HFFc6 (cell line): ENCODE measurements at regions not wholly inside any gene's neighbourhood (a gene's known extent, or its start where the extent isn't known, plus 50 kb on each side); places are given as distances from the start of the nearest gene placed in this dataset.

Experiments used
- DNase-seq: peaks from one replicate; pipeline ENCODE4 v3.0.0-alpha.2; 2018
- H3K27ac Mint-ChIP-seq: 2 replicates; pipeline ENCODE4 v1.8.0; 2020; ENCODE audit warnings: mild to moderate bottlenecking, mixed read lengths
- H3K27me3 Mint-ChIP-seq: 2 replicates; pipeline ENCODE4 v1.8.0; 2021; ENCODE audit warnings: mild to moderate bottlenecking, moderate library complexity, mixed read lengths; ENCODE audit not compliant: insufficient read depth
- H3K36me3 Mint-ChIP-seq: 2 replicates; pipeline ENCODE4 v1.8.0; 2021; ENCODE audit warnings: low read depth, mixed read lengths
- H3K4me1 Mint-ChIP-seq: 2 replicates; pipeline ENCODE4 v1.8.0; 2020; ENCODE audit warnings: low read depth, mixed read lengths
- H3K4me3 Mint-ChIP-seq: 2 replicates; pipeline ENCODE4 v1.8.0; 2020; ENCODE audit warnings: mild to moderate bottlenecking, moderate library complexity, mixed read lengths
- H3K9me3 Mint-ChIP-seq: 2 replicates; pipeline ENCODE4 v1.8.0; 2020; ENCODE audit warnings: mild to moderate bottlenecking, mixed read lengths
- CTCF ChIP-seq: fragments of 200-600 bp; sonication (generic); IDR thresholded peaks from 2 replicates; pipeline ENCODE4 v1.5.0; 2021; ENCODE audit warnings: antibody characterized with exemption, mild to moderate bottlenecking

DNA sequence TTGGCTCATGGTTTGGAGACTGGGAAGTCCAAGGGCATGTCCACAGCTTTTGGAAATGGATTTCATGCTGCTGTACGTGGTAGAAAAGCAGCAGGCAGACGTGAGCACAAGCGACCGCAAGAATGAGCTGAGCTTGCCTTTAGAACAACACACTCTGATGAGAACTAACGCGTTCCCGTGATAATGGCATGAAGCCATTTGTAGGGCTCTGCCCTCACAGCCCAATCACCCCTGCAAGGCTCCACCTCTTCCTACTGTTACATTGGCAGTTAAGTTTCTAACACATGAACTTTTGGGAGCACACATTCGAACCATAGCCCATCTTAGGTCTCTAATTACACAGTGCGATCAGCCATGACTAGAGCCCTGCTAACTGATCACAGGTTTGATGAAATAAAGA is 107.5 kb upstream of the TMEM170B start:
- H3K4me1 Mint-ChIP-seq, result peaks cover 99% of the 10 kb centered on the region
- no peaks in the 10 kb centered on the region for H3K27me3 Mint-ChIP-seq
- TF ChIP-seq CTCF, result no peak
- H3K4me3 Mint-ChIP-seq, result no peak overlapping the region
- no peak for DNase-seq
- no peaks in the 10 kb centered on the region for H3K36me3 Mint-ChIP-seq
- H3K9me3 Mint-ChIP-seq, result no peaks in the 10 kb centered on the region
- H3K27ac Mint-ChIP-seq, result no peak overlapping the region

- peak overlapping the region; percentile 44 for H3K27ac Mint-ChIP-seq
- peak overlapping the region; percentile 22; the same call in 1 of the 2 replicates for H3K4me3 Mint-ChIP-seq
- TF ChIP-seq CTCF, result no peak
- H3K4me1 Mint-ChIP-seq, result peaks cover 96% of the 10 kb centered on the region
- H3K27me3 Mint-ChIP-seq, result no peaks in the 10 kb centered on the region
- H3K9me3 Mint-ChIP-seq, result no peaks in the 10 kb centered on the region
- no peaks in the 10 kb centered on the region for H3K36me3 Mint-ChIP-seq
- no peak for DNase-seq
Measured at GRCh38 chr6:11429577-11429976, 108.0 kb upstream of the TMEM170B start.

GRCh38 chr6:11428895-11429294 is 108.7 kb upstream of the TMEM170B start:
- H3K9me3 Mint-ChIP-seq, result no peaks in the 10 kb centered on the region
- H3K27ac Mint-ChIP-seq, result peak overlapping the region; percentile 72
- H3K27me3 Mint-ChIP-seq, result no peaks in the 10 kb centered on the region
- H3K4me1 Mint-ChIP-seq, result peaks cover 96% of the 10 kb centered on the region
- peak overlapping the region; percentile 5 for H3K4me3 Mint-ChIP-seq
- DNase-seq, result peak; percentile 88
- no peak for TF ChIP-seq CTCF
- no peaks in the 10 kb centered on the region for H3K36me3 Mint-ChIP-seq

GRCh38 chr6:11428371-11428770 is 109.2 kb upstream of the TMEM170B start:
- no peaks in the 10 kb centered on the region for H3K9me3 Mint-ChIP-seq
- peaks cover 96% of the 10 kb centered on the region for H3K4me1 Mint-ChIP-seq
- H3K27ac Mint-ChIP-seq, result peak overlapping the region; percentile 72
- H3K27me3 Mint-ChIP-seq, result no peaks in the 10 kb centered on the region
- H3K36me3 Mint-ChIP-seq, result no peaks in the 10 kb centered on the region
- no peak for DNase-seq
- H3K4me3 Mint-ChIP-seq, result peak overlapping the region; percentile 5
- TF ChIP-seq CTCF, result no peak

DNA sequence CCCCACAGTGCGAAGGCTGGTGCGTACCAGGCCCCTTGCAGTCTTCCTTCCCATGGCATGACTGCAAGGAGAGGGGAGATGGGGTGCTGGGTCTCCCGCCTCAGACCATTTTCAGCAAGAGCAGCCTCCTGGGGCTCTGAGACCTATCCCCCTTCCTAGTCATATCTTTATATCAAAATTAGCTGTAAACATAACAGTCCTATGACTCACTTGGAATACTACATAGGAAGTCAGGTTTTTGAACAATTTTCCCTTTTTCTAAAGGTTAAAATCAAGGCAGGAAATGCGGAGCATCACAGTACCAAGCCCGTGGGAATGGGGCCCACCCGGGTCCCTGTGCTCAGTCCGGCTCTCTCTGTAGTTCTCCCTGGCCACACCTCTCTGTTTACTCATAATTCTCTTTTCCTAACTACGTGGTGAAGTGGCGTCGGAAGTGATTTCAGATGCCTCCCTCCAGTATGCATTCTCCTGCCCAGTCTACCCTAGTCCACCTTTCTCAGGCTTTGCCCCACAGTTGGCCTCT is 109.8 kb upstream of the TMEM170B start:
- Mint-ChIP-seq H3K27me3 (no peaks in the 10 kb centered on the region), H3K36me3 (no peaks in the 10 kb centered on the region), H3K4me3 (peak overlapping the region; percentile 5; the same call in 1 of the 2 replicates), H3K4me1 (peaks cover 96% of the 10 kb centered on the region), H3K9me3 (no peaks in the 10 kb centered on the region), H3K27ac (peak overlapping the region; percentile 72; the same call in 1 of the 2 replicates)
- no peak for TF ChIP-seq CTCF
- DNase-seq, result no peak
